HEK293 (cell line): ENCODE measurements at regions not wholly inside any gene's neighbourhood (a gene's known extent, or its start where the extent isn't known, plus 50 kb on each side); places are given as distances from the start of the nearest gene placed in this dataset.

Experiments used
- CTCF ChIA-PET: fragments of 350-600 bp; formaldehyde crosslinking; extraction: SDS; loops from one replicate; lab custom pipeline; 2021; ENCODE audit warnings: antibody characterized with exemption; lab: Yijun Ruan, JAX
- POLR2A ChIA-PET: fragments of 300-600 bp; formaldehyde crosslinking; extraction: SDS; loops from one replicate; lab custom pipeline; 2020; ENCODE audit warnings: antibody characterized with exemption, inconsistent platforms; lab: Yijun Ruan, JAX
- H3K27ac ChIP-seq: fragments of 200-500 bp; sonication (Bioruptor generic); 2 replicates; pipeline ENCODE4 v1.5.1; 2014; ENCODE audit warnings: low read depth, low read length, control low read depth, inconsistent platforms; ENCODE audit errors: extremely low read depth
- H3K36me3 ChIP-seq, 2 experiments: fragments of 200-500 bp in 1 of 2; sonication (Bioruptor generic) in 1 of 2; 1 replicate in 1 of 2; 2 replicates in 1 of 2; pipeline ENCODE4 v1.5.1; 2014 to 2017; ENCODE audit warnings: inconsistent platforms in 2 of 2, low read length in 2 of 2; ENCODE audit not compliant: control insufficient read depth in 2 of 2, insufficient read depth in 1 of 2
- H3K4me1 ChIP-seq: fragments of 200-500 bp; sonication (Bioruptor generic); 2 replicates; pipeline ENCODE4 v1.5.1; 2014; ENCODE audit warnings: mild to moderate bottlenecking, low read length, inconsistent platforms; ENCODE audit not compliant: control insufficient read depth, insufficient read depth
- H3K4me3 ChIP-seq: 2 replicates; pipeline ENCODE4 v1.5.1; 2011; ENCODE audit warnings: low read depth, mild to moderate bottlenecking, control low read depth, low read length, moderate library complexity
- H3K9me3 ChIP-seq: fragments of 200-500 bp; sonication (Bioruptor generic); 2 replicates; pipeline ENCODE4 v1.5.1; 2014; ENCODE audit warnings: low read depth, low read length, inconsistent platforms; ENCODE audit not compliant: control insufficient read depth, insufficient read depth
- ATF2 ChIP-seq: fragments of 450-650 bp; formaldehyde crosslinking; IDR thresholded peaks from 2 replicates; pipeline ENCODE4 v1.5.1; 2016; ENCODE audit warnings: missing biosample characterization, missing genetic modification characterization, low read depth
- GLIS2 ChIP-seq: fragments of 450-650 bp; formaldehyde crosslinking; IDR thresholded peaks from 2 replicates; pipeline ENCODE4 v1.5.1; 2016; ENCODE audit warnings: missing biosample characterization, missing genetic modification characterization
- KLF17 ChIP-seq: fragments of 450-650 bp; formaldehyde crosslinking; IDR thresholded peaks from 2 replicates; pipeline ENCODE4 v1.5.1; 2016; ENCODE audit warnings: missing biosample characterization, missing genetic modification characterization
- OSR2 ChIP-seq: fragments of 450-650 bp; formaldehyde crosslinking; IDR thresholded peaks from 2 replicates; pipeline ENCODE4 v1.5.1; 2016; ENCODE audit warnings: missing biosample characterization, missing genetic modification characterization
- OVOL3 ChIP-seq: fragments of 450-650 bp; formaldehyde crosslinking; IDR thresholded peaks from 2 replicates; pipeline ENCODE4 v1.5.1; 2016; ENCODE audit warnings: missing biosample characterization, missing genetic modification characterization
- ZBTB10 ChIP-seq: fragments of 450-650 bp; formaldehyde crosslinking; IDR thresholded peaks from 2 replicates; pipeline ENCODE4 v1.5.1; 2016; ENCODE audit warnings: missing biosample characterization, missing genetic modification characterization
- ZBTB6 ChIP-seq: fragments of 450-650 bp; formaldehyde crosslinking; IDR thresholded peaks from 2 replicates; pipeline ENCODE4 v1.5.1; 2017; ENCODE audit warnings: missing biosample characterization, missing genetic modification characterization
- ZBTB7A ChIP-seq: fragments of 450-650 bp; formaldehyde crosslinking; IDR thresholded peaks from 2 replicates; pipeline ENCODE4 v1.5.1; 2016; ENCODE audit warnings: low read depth, missing biosample characterization, missing genetic modification characterization
- ZFP69B ChIP-seq: fragments of 450-650 bp; formaldehyde crosslinking; IDR thresholded peaks from 2 replicates; pipeline ENCODE4 v1.5.1; 2016; ENCODE audit warnings: missing biosample characterization, missing genetic modification characterization
- ZNF10 ChIP-seq: fragments of 450-650 bp; formaldehyde crosslinking; IDR thresholded peaks from 2 replicates; pipeline ENCODE4 v1.5.1; 2017; ENCODE audit warnings: missing biosample characterization, missing genetic modification characterization
- ZNF140 ChIP-seq: fragments of 450-650 bp; formaldehyde crosslinking; IDR thresholded peaks from 2 replicates; pipeline ENCODE4 v1.5.1; 2016; ENCODE audit warnings: missing biosample characterization, missing genetic modification characterization
- ZNF155 ChIP-seq: fragments of 450-650 bp; formaldehyde crosslinking; IDR thresholded peaks from 2 replicates; pipeline ENCODE4 v1.5.1; 2016; ENCODE audit warnings: missing biosample characterization, missing genetic modification characterization
- ZNF174 ChIP-seq: fragments of 450-650 bp; formaldehyde crosslinking; IDR thresholded peaks from 2 replicates; pipeline ENCODE4 v1.5.0; 2017; ENCODE audit warnings: missing biosample characterization, mild to moderate bottlenecking, missing genetic modification characterization
- ZNF221 ChIP-seq: fragments of 450-650 bp; formaldehyde crosslinking; IDR thresholded peaks from 2 replicates; pipeline ENCODE4 v1.5.1; 2017; ENCODE audit warnings: missing biosample characterization, missing genetic modification characterization, borderline replicate concordance
- ZNF223 ChIP-seq: fragments of 450-650 bp; formaldehyde crosslinking; IDR thresholded peaks from 2 replicates; pipeline ENCODE4 v1.5.1; 2016; ENCODE audit warnings: missing biosample characterization, missing genetic modification characterization
- ZNF324 ChIP-seq: fragments of 450-650 bp; formaldehyde crosslinking; IDR thresholded peaks from 2 replicates; pipeline ENCODE4 v1.5.1; 2016; ENCODE audit warnings: missing biosample characterization, missing genetic modification characterization
- ZNF335 ChIP-seq: fragments of 450-650 bp; formaldehyde crosslinking; conservative IDR thresholded peaks from 2 replicates; pipeline ENCODE4 v1.5.1; 2016; ENCODE audit warnings: missing biosample characterization, missing genetic modification characterization
- ZNF350 ChIP-seq: fragments of 450-650 bp; formaldehyde crosslinking; IDR thresholded peaks from 2 replicates; pipeline ENCODE4 v1.5.0; 2017; ENCODE audit warnings: missing biosample characterization, mild to moderate bottlenecking, missing genetic modification characterization
- ZNF366 ChIP-seq: fragments of 450-650 bp; formaldehyde crosslinking; conservative IDR thresholded peaks from 2 replicates; pipeline ENCODE4 v1.5.1; 2016; ENCODE audit warnings: missing biosample characterization, missing genetic modification characterization
- ZNF398 ChIP-seq: fragments of 450-650 bp; formaldehyde crosslinking; IDR thresholded peaks from 2 replicates; pipeline ENCODE4 v1.5.1; 2017; ENCODE audit warnings: missing biosample characterization, missing genetic modification characterization
- ZNF426 ChIP-seq: fragments of 450-650 bp; formaldehyde crosslinking; IDR thresholded peaks from 2 replicates; pipeline ENCODE4 v1.5.1; 2017; ENCODE audit warnings: missing biosample characterization, missing genetic modification characterization, mild to moderate bottlenecking, inconsistent platforms, moderate library complexity
- ZNF513 ChIP-seq: fragments of 450-650 bp; IDR thresholded peaks from 2 replicates; pipeline ENCODE4 v1.5.1; 2018; ENCODE audit warnings: missing biosample characterization, missing genetic modification characterization
- ZNF558 ChIP-seq: fragments of 450-650 bp; formaldehyde crosslinking; IDR thresholded peaks from 2 replicates; pipeline ENCODE4 v1.5.1; 2016; ENCODE audit warnings: missing biosample characterization, missing genetic modification characterization
- ZNF560 ChIP-seq: fragments of 450-650 bp; formaldehyde crosslinking; IDR thresholded peaks from 2 replicates; pipeline ENCODE4 v1.5.1; 2017; ENCODE audit warnings: missing biosample characterization, missing genetic modification characterization, borderline replicate concordance
- ZNF670 ChIP-seq: fragments of 450-650 bp; formaldehyde crosslinking; IDR thresholded peaks from 2 replicates; pipeline ENCODE4 v1.5.1; 2016; ENCODE audit warnings: missing biosample characterization, missing genetic modification characterization, low read depth
- ZNF692 ChIP-seq: fragments of 450-650 bp; formaldehyde crosslinking; IDR thresholded peaks from 2 replicates; pipeline ENCODE4 v1.5.1; 2016; ENCODE audit warnings: missing biosample characterization, missing genetic modification characterization
- ZNF768 ChIP-seq: fragments of 450-650 bp; formaldehyde crosslinking; IDR thresholded peaks from 2 replicates; pipeline ENCODE4 v1.5.1; 2018; ENCODE audit warnings: missing biosample characterization, mild to moderate bottlenecking, missing genetic modification characterization

GRCh38 chr6:100088009-100088408 lies 94.0 kb upstream of the MCHR2 start (continued):
- TF ChIP-seq ATF2 (tag by site-specific recombination): peak; percentile 34; the same call in 1 of the 2 replicates
- peak; percentile 66; the same call in 1 of the 2 replicates for TF ChIP-seq ZNF350 (tag by site-specific recombination)
- TF ChIP-seq ZNF670: no peak
- TF ChIP-seq ZNF560 (tag by site-specific recombination): no peak
- TF ChIP-seq ZNF324 (tag by site-specific recombination): 0 out of 2 replicates have a peak, but pooled peaks have one; percentile 31
- peak; percentile 38; the same call in 1 of the 2 replicates for TF ChIP-seq ZNF398
- TF ChIP-seq KLF17 (tag by site-specific recombination): no peak
- TF ChIP-seq OSR2 (tag by site-specific recombination): peak; percentile 52; the same call in 1 of the 2 replicates
- 0 out of 2 replicates have a peak, but pooled peaks have one; percentile 20 for TF ChIP-seq ZNF335
- TF ChIP-seq ZNF366 (tag by site-specific recombination): peak; percentile 80
- TF ChIP-seq ZNF155 (tag by site-specific recombination): no peak
- peak; percentile 83; the same call in 1 of the 2 replicates for TF ChIP-seq ZNF558
- no peak for TF ChIP-seq GLIS2 (tag by site-specific recombination)

- POLR2A ChIA-PET: no interaction called here
- Histone ChIP-seq H3K9me3 (no peaks in the 10 kb centered on the region), H3K4me3 (no peak overlapping the region)
- TF ChIP-seq ZNF140 (tag by site-specific recombination) (no peak), ZNF155 (tag by site-specific recombination) (no peak), ZFP69B (tag by site-specific recombination) (no peak), ZNF10 (no peak), ZNF426 (tag by site-specific recombination) (no peak), ZNF174 (tag by site-specific recombination) (no peak), ZNF768 (no peak), ZNF223 (tag by site-specific recombination) (no peak), ZBTB6 (tag by site-specific recombination) (no peak), ZNF692 (tag by site-specific recombination) (no peak), ZNF221 (tag by site-specific recombination) (no peak), ZBTB10 (no peak), OVOL3 (tag by site-specific recombination) (no peak), ZBTB7A (tag by site-specific recombination) (no peak), ZNF513 (tag by site-specific recombination) (no peak)
- TF ChIP-seq, all 188 proteins: peak for 0
- CTCF ChIA-PET: interaction anchor here (0.6 to 2.8 kb wide), 5 partner anchors 9 to 216 kb away, joined by 3 to 16 read pairs (median 4); no protein-coding TSS in a partner anchor
- H3K4me1 ChIP-seq: no peaks in the 10 kb centered on the region
- H3K36me3 ChIP-seq: no peaks in the 10 kb centered on the region
- no peak overlapping the region for H3K27ac ChIP-seq
Observed at GRCh38 chr6:100084991-100085364, 91.0 kb upstream of the MCHR2 start.
